HEK293 (cell line): ENCODE measurements at regions not wholly inside any gene's neighbourhood (a gene's known extent, or its start where the extent isn't known, plus 50 kb on each side); places are given as distances from the start of the nearest gene placed in this dataset.

Source experiments
- CTCF ChIA-PET: fragments of 350-600 bp; formaldehyde crosslinking; extraction: SDS; loops from one replicate; lab custom pipeline; 2021; ENCODE audit warnings: antibody characterized with exemption; lab: Yijun Ruan, JAX
- POLR2A ChIA-PET: fragments of 300-600 bp; formaldehyde crosslinking; extraction: SDS; loops from one replicate; lab custom pipeline; 2020; ENCODE audit warnings: antibody characterized with exemption, inconsistent platforms; lab: Yijun Ruan, JAX
- H3K27ac ChIP-seq: fragments of 200-500 bp; sonication (Bioruptor generic); 2 replicates; pipeline ENCODE4 v1.5.1; 2014; ENCODE audit warnings: low read depth, low read length, control low read depth, inconsistent platforms; ENCODE audit errors: extremely low read depth
- H3K36me3 ChIP-seq, 2 experiments: fragments of 200-500 bp in 1 of 2; sonication (Bioruptor generic) in 1 of 2; 1 replicate in 1 of 2; 2 replicates in 1 of 2; pipeline ENCODE4 v1.5.1; 2014 to 2017; ENCODE audit warnings: inconsistent platforms in 2 of 2, low read length in 2 of 2; ENCODE audit not compliant: control insufficient read depth in 2 of 2, insufficient read depth in 1 of 2
- H3K4me1 ChIP-seq: fragments of 200-500 bp; sonication (Bioruptor generic); 2 replicates; pipeline ENCODE4 v1.5.1; 2014; ENCODE audit warnings: mild to moderate bottlenecking, low read length, inconsistent platforms; ENCODE audit not compliant: control insufficient read depth, insufficient read depth
- H3K4me3 ChIP-seq: 2 replicates; pipeline ENCODE4 v1.5.1; 2011; ENCODE audit warnings: low read depth, mild to moderate bottlenecking, control low read depth, low read length, moderate library complexity
- H3K9me3 ChIP-seq: fragments of 200-500 bp; sonication (Bioruptor generic); 2 replicates; pipeline ENCODE4 v1.5.1; 2014; ENCODE audit warnings: low read depth, low read length, inconsistent platforms; ENCODE audit not compliant: control insufficient read depth, insufficient read depth
- BCL11B ChIP-seq: fragments of 450-650 bp; formaldehyde crosslinking; IDR thresholded peaks from 2 replicates; pipeline ENCODE4 v1.5.1; 2016; ENCODE audit warnings: low read depth, missing biosample characterization, missing genetic modification characterization
- BCL6B ChIP-seq: fragments of 450-650 bp; formaldehyde crosslinking; IDR thresholded peaks from 2 replicates; pipeline ENCODE4 v1.5.1; 2017; ENCODE audit warnings: missing biosample characterization, missing genetic modification characterization
- GLI2 ChIP-seq: fragments of 450-650 bp; formaldehyde crosslinking; IDR thresholded peaks from 2 replicates; pipeline ENCODE4; 2017; ENCODE audit warnings: missing biosample characterization, missing genetic modification characterization, low read depth, borderline replicate concordance
- HOXA7 ChIP-seq: sonication (generic); formaldehyde crosslinking; IDR thresholded peaks from 2 replicates; pipeline ENCODE4 v1.8.1; 2022; ENCODE audit warnings: missing genetic modification reagents, borderline replicate concordance
- KLF16 ChIP-seq: fragments of 450-650 bp; formaldehyde crosslinking; IDR thresholded peaks from 2 replicates; pipeline ENCODE4 v1.5.1; 2017; ENCODE audit warnings: missing biosample characterization, missing genetic modification characterization
- PRDM1 ChIP-seq: fragments of 450-650 bp; formaldehyde crosslinking; IDR thresholded peaks from 2 replicates; pipeline ENCODE4; 2016; ENCODE audit warnings: missing biosample characterization, missing genetic modification characterization
- SETDB1 ChIP-seq: IDR thresholded peaks from one replicate; pipeline ENCODE4 v1.6.1; 2017; ENCODE audit warnings: mild to moderate bottlenecking, low read length, moderate library complexity, mixed read lengths; ENCODE audit not compliant: insufficient read length
- TSHZ1 ChIP-seq: fragments of 450-650 bp; formaldehyde crosslinking; IDR thresholded peaks from 2 replicates; pipeline ENCODE4 v1.5.1; 2016; ENCODE audit warnings: missing biosample characterization, missing genetic modification characterization, borderline replicate concordance
- ZBTB20 ChIP-seq: fragments of 450-650 bp; formaldehyde crosslinking; IDR thresholded peaks from 2 replicates; pipeline ENCODE4 v1.5.1; 2016; ENCODE audit warnings: missing biosample characterization, missing genetic modification characterization
- ZBTB6 ChIP-seq: fragments of 450-650 bp; formaldehyde crosslinking; IDR thresholded peaks from 2 replicates; pipeline ENCODE4 v1.5.1; 2017; ENCODE audit warnings: missing biosample characterization, missing genetic modification characterization
- ZNF146 ChIP-seq: fragments of 450-650 bp; formaldehyde crosslinking; IDR thresholded peaks from 2 replicates; pipeline ENCODE4 v1.5.1; 2016; ENCODE audit warnings: missing biosample characterization, missing genetic modification characterization
- ZNF16 ChIP-seq: fragments of 450-650 bp; formaldehyde crosslinking; IDR thresholded peaks from 2 replicates; pipeline ENCODE4 v1.5.1; 2016; ENCODE audit warnings: low read depth, missing biosample characterization, missing genetic modification characterization
- ZNF274 ChIP-seq, 2 experiments: fragments of 200-500 bp in 1 of 2; fragments of 450-650 bp in 1 of 2; sonication (Bioruptor generic) in 1 of 2; formaldehyde crosslinking in 1 of 2; IDR thresholded peaks; 2 replicates each; pipeline versions ENCODE4 v1.5.1 to v1.6.1; 2014 to 2016; ENCODE audit warnings: borderline replicate concordance in 1 of 2, inconsistent platforms in 1 of 2, low read length in 1 of 2, missing biosample characterization in 1 of 2, missing genetic modification characterization in 1 of 2
- ZNF280C ChIP-seq: fragments of 450-650 bp; formaldehyde crosslinking; IDR thresholded peaks from 2 replicates; pipeline ENCODE4 v1.5.1; 2016; ENCODE audit warnings: missing biosample characterization, missing genetic modification characterization
- ZNF391 ChIP-seq: fragments of 450-650 bp; formaldehyde crosslinking; IDR thresholded peaks from 2 replicates; pipeline ENCODE4 v1.5.1; 2016; ENCODE audit warnings: low read depth, missing biosample characterization, missing genetic modification characterization, borderline replicate concordance
- ZNF394 ChIP-seq: fragments of 450-650 bp; formaldehyde crosslinking; IDR thresholded peaks from 2 replicates; pipeline ENCODE4 v1.5.1; 2016; ENCODE audit warnings: missing biosample characterization, missing genetic modification characterization, mild to moderate bottlenecking, moderate library complexity, borderline replicate concordance
- ZNF501 ChIP-seq: fragments of 450-650 bp; formaldehyde crosslinking; IDR thresholded peaks from 2 replicates; pipeline ENCODE4 v1.5.1; 2016; ENCODE audit warnings: missing biosample characterization, missing genetic modification characterization
- ZNF548 ChIP-seq: fragments of 450-650 bp; formaldehyde crosslinking; IDR thresholded peaks from 2 replicates; pipeline ENCODE4 v1.5.1; 2016; ENCODE audit warnings: missing biosample characterization, missing genetic modification characterization
- ZNF639 ChIP-seq: fragments of 450-650 bp; formaldehyde crosslinking; IDR thresholded peaks from 2 replicates; pipeline ENCODE4 v1.5.1; 2016; ENCODE audit warnings: missing biosample characterization, missing genetic modification characterization
- ZNF645 ChIP-seq: fragments of 450-650 bp; formaldehyde crosslinking; IDR thresholded peaks from 2 replicates; pipeline ENCODE4; 2016; ENCODE audit warnings: missing biosample characterization, missing genetic modification characterization
- ZNF654 ChIP-seq: fragments of 450-650 bp; formaldehyde crosslinking; IDR thresholded peaks from 2 replicates; pipeline ENCODE4 v1.5.1; 2016; ENCODE audit warnings: low read depth, missing biosample characterization, missing genetic modification characterization
- ZNF707 ChIP-seq: fragments of 450-650 bp; formaldehyde crosslinking; IDR thresholded peaks from 2 replicates; pipeline ENCODE4 v1.5.1; 2016; ENCODE audit warnings: missing biosample characterization, missing genetic modification characterization
- ZNF830 ChIP-seq: fragments of 450-650 bp; IDR thresholded peaks from 2 replicates; pipeline ENCODE4 v1.5.0; 2018; ENCODE audit warnings: missing biosample characterization, missing genetic modification characterization, low read depth, mild to moderate bottlenecking, moderate library complexity
- ZXDB ChIP-seq: fragments of 450-650 bp; formaldehyde crosslinking; IDR thresholded peaks from 2 replicates; pipeline ENCODE4 v1.5.1; 2016; ENCODE audit warnings: missing biosample characterization, missing genetic modification characterization

- no peaks in the 10 kb centered on the region for H3K9me3 ChIP-seq
- CTCF ChIA-PET, result no interaction called here
- TF ChIP-seq ZNF654 (tag by site-specific recombination), result no peak
- no peak for TF ChIP-seq HOXA7
- no peak for TF ChIP-seq ZNF830
- TF ChIP-seq ZBTB6 (tag by site-specific recombination), result no peak
- no peak for TF ChIP-seq TSHZ1 (tag by site-specific recombination)
- no peak for TF ChIP-seq ZNF639 (tag by site-specific recombination)
- no peak for TF ChIP-seq PRDM1 (tag by site-specific recombination)
- no peak for TF ChIP-seq ZNF548 (tag by site-specific recombination)
- TF ChIP-seq GLI2 (tag by site-specific recombination), result no peak
- no peak for TF ChIP-seq ZNF146 (tag by site-specific recombination)
- no peak for TF ChIP-seq ZBTB20 (tag by site-specific recombination)
- TF ChIP-seq ZNF645 (tag by site-specific recombination), result no peak
These were observed 72.4 kb upstream of the HS6ST1 start for GRCh38 chr2:128390991-128391630.

GRCh38 chr2:128391679-128392078 is 73.0 kb upstream of the HS6ST1 start:
- no peaks in the 10 kb centered on the region for H3K4me1 ChIP-seq
- H3K4me3 ChIP-seq, result no peak overlapping the region
- H3K36me3 ChIP-seq, result no peaks in the 10 kb centered on the region
- ChIA-PET POLR2A (no interaction called here), CTCF (interaction anchor here (0.5 to 0.7 kb wide), 2 partner anchors 9 to 1037 kb away, joined by 3 read pairs; no protein-coding TSS in a partner anchor)
- no peak overlapping the region for H3K27ac ChIP-seq
- no peaks in the 10 kb centered on the region for H3K9me3 ChIP-seq
- TF ChIP-seq ZNF274 (IDR thresholded peaks at IDR 0.05; ENCODE audit: low read length) (no peak), ZNF274 (tag by site-specific recombination; IDR thresholded peaks at IDR 0.05; ENCODE audit: borderline replicate concordance) (no peak), KLF16 (no peak), ZNF280C (no peak), ZNF391 (tag by site-specific recombination) (no peak), ZNF707 (tag by site-specific recombination) (no peak), BCL11B (tag by site-specific recombination) (no peak), SETDB1 (no peak), ZNF16 (tag by site-specific recombination) (no peak), ZXDB (tag by site-specific recombination) (no peak), BCL6B (tag by site-specific recombination) (no peak), ZNF394 (no peak), ZNF501 (tag by site-specific recombination) (no peak)

More at GRCh38 chr2:128390991-128391630, 72.4 kb upstream of the HS6ST1 start:
- POLR2A ChIA-PET, result no interaction called here
- Histone ChIP-seq H3K4me3 (no peak overlapping the region), H3K27ac (no peak overlapping the region), H3K4me1 (no peaks in the 10 kb centered on the region), H3K36me3 (no peaks in the 10 kb centered on the region)
